HG02981 (cell line): ENCODE measurements at regions not wholly inside any gene's neighbourhood (a gene's known extent, or its start where the extent isn't known, plus 50 kb on each side); places are given as distances from the start of the nearest gene placed in this dataset.
"Not testable (repeated sequence)": the region's sequence is repeated elsewhere in the genome, so short reads cannot be mapped to it uniquely, and the experiment has no call there.

ENCODE experiments used
- ATAC-seq: cut with Tn5 transposase; IDR thresholded peaks from one replicate; pipeline ENCODE4 v1.9.1; 2021; ENCODE audit warnings: mild to moderate bottlenecking, moderate library complexity; ENCODE audit not compliant: unreplicated experiment

DNA sequence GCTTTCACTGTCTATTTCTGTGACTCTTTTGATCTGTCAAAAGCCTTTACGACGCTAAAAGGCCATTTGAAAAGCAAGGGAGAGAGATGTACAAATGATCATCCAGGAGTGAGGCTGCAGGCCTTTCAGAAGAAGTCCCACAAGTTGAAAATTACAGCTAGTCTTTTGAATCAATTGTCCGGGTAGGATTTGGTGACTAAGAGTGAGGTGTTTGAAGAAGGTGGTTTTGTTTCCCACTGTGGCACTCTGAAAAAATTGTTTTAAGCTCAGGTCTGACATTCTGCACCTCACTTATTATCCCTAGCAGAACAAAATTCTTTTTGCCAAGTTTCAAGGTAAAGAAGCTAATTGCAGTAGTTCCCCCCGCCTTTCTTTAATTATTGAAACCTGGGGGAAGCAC lies 50.8 kb upstream of the TMEM108 start:
- ATAC-seq, result no peak

DNA sequence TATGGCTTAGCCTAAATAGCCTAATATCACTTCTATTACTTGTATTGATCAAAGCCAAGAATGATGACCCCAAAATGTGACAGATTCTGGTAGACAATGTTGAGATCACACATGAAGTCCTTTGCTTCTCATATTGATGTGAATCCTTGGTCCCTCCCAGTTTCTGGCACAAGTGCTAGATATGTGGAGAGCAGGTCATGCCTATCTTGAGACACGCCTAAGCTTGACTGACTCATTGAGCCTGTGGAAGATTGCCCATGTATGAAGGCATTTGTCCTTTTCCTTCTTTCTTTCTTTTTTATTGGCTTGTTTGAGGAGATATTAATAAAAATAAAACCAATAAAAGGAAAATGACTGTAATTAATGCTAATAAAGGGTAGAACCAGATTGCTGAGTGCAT lies 54.0 kb upstream of the TMEM108 start:
- no peak for ATAC-seq

DNA sequence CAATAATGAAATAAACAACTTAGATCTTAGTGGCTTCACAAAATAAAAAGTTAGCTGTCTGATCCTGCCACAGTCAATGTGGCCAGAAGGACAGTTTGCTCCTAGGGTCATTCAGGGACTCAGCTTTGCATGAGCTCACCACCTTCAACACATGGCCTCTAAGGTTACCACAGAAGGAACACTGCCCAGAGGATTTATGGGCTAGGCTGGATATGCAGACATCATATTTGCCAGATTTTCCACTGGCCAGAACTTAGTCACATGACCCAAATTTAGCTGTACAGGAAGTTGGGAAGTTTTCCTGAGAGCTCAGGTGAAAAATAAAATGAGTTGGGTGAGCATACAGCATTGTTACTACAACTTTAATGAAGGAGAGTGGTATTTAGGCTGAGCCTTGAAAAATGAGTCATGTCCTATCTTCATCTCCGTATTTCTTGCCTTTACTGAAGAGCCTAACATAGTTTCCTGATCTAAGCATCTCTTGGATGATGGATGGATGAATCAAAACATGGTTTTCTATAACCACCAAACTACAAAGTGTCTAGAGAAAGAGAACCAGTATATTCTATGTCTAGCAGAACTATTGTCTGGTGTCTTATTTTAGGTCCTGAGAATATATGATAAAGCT lies 54.9 kb upstream of the TMEM108 start:
- ATAC-seq, result no peak

DNA sequence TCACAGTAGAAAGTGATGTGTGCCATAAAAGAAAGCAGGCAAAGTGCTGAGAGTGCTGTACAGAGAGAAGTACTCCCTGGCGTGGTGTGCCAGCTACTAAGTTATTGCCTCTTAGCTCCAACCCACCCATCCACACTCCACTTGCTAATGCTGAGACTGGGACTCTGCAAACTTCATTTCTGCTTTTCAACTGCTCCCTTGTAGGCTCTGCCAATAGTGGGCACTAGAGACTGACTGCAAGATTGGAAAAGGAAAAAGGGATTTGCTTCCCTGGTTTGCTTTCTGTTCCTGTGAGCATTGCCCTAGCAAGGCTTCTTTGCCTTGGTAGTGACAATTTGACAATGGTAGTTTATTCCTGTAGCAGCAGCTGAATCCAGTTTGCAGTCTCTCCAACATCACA lies 56.5 kb upstream of the TMEM108 start:
- no peak for ATAC-seq

DNA sequence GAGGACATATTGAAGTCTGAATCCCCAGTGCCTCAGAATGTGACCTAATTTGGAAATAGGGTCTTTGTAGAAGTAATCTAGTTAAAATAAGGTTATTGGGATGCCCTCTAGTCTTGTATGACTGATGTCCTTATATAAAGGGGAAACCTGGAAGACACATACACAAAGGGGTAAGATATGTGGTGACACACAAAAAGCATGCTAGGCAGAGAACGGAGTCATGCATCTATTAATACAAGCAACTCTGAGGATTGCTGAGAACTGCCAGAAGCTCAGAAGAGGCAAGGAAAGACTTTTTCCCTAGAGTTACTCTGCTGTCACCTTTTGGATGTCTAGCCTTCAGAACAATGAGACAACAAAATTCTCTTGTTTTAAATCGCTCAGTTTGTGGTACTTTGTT lies 58.1 kb upstream of the TMEM108 start:
- no peak for ATAC-seq

GRCh38 chr3:132979606-132980005 lies 58.6 kb upstream of the TMEM108 start:
- no peak for ATAC-seq

- not testable (repeated sequence) for ATAC-seq
These were observed 59.2 kb upstream of the TMEM108 start for GRCh38 chr3:132978946-132979345.

- no peak for ATAC-seq
These were observed 59.7 kb upstream of the TMEM108 start for GRCh38 chr3:132978464-132978863.

DNA sequence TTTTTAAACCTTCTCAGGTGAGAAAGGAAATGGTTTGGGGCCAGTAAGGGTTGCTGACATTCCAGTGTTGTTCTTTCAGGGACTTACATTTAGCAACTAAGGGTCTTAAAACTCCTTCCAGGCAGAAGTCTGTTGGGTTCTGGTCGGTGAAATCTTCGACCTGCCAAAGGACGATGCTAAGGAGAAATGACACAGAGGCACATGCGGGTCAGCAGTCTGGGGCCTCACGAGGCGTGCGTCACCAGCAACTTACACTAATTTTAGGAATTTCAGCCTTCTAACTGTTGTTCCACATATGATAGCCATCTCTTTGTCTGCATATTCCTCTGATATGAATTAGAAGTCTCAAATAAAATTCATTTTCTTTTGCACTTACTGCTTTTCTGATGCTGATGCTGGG lies 64.1 kb upstream of the TMEM108 start:
- ATAC-seq, result no peak

DNA sequence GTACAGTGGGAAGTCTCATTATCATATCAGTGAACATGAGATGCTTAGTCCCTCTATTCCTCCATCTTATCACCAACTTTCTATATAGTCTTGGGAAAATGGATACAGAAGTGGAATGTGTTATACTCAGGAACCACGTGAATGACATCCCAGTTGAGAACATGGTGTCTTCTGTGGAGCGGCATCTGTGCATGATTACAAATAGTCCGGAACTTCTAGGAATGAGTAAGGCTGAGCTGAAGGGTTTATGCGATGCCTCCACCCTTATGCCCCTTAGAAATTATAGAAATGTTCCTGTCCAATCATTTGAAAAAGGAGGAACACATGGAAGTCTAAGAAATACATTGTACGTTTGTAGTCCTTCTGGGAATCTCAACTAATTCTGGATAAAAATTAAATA lies 64.8 kb upstream of the TMEM108 start:
- ATAC-seq, result no peak

GRCh38 chr3:132972333-132972732 lies 65.9 kb upstream of the TMEM108 start:
- ATAC-seq, result no peak

DNA sequence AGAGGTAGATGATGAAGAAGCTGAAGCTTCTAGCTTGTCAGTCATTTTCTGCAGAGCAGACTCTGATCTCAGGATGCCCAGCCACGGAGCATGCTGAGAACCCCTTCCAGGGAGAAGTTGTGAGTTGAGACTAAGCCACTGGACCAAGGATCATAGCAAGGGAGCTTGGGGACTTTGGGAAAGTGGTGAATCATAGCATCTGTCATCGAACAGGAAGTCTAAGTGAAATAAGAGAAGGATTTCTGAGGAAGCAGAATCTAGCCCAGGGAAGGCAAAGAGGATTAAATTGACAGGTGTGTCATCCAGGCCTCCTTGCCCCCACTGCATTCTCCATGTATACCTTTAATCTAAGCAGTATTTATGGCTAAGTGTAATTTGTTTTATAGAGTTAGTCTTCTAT lies 71.8 kb upstream of the TMEM108 start:
- no peak for ATAC-seq

DNA sequence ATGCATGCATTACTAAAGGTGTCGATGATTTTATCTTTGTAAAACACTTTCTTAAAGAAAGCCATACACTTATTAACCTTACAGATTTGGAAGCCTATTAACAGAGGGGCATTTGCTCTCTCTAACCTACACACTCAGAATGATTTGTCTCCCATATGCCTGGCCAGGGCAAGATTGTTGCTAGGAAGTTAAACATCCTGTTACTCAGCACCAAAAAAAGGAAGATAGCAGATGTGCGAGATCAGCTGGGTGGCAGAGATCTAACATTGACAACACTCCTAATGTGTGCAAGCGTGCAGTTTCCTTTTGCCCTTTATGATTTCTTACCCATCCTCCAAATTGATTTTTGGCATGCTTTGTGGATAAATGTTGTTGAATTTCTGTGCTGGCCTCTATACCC lies 73.9 kb upstream of the TMEM108 start:
- ATAC-seq, result no peak

GRCh38 chr3:132963786-132964185 lies 74.4 kb upstream of the TMEM108 start:
- ATAC-seq, result no peak

GRCh38 chr3:132961991-132962390 lies 76.2 kb upstream of the TMEM108 start:
- ATAC-seq, result no peak

- no peak for ATAC-seq
These were observed 84.5 kb upstream of the TMEM108 start for GRCh38 chr3:132953683-132954082.

- ATAC-seq, result no peak
These were observed 110.3 kb upstream of the TMEM108 start for GRCh38 chr3:132927896-132928295.

- no peak for ATAC-seq
These were observed 112.1 kb upstream of the TMEM108 start for GRCh38 chr3:132926098-132926497.

GRCh38 chr3:132925256-132925930 lies 112.8 kb upstream of the TMEM108 start:
- ATAC-seq, result no peak

GRCh38 chr3:132916096-132916495 lies 122.1 kb upstream of the TMEM108 start:
- no peak for ATAC-seq

DNA sequence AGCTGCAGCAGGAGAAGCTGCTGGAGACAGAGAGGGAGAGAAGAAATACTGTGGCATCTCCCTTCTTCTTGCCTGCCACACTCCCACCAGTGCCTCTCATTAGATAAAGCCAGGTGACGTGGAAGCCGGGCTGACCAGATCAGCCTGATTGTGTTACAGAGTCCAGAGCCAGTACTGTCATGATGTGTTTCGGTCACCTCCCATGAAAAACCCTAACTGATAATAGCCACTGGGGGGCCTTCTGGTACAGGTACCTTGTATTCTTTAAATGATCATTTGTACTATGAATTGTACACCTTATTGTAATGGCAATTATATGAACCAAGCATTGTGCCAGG lies 125.8 kb upstream of the TMEM108 start:
- no peak for ATAC-seq

DNA sequence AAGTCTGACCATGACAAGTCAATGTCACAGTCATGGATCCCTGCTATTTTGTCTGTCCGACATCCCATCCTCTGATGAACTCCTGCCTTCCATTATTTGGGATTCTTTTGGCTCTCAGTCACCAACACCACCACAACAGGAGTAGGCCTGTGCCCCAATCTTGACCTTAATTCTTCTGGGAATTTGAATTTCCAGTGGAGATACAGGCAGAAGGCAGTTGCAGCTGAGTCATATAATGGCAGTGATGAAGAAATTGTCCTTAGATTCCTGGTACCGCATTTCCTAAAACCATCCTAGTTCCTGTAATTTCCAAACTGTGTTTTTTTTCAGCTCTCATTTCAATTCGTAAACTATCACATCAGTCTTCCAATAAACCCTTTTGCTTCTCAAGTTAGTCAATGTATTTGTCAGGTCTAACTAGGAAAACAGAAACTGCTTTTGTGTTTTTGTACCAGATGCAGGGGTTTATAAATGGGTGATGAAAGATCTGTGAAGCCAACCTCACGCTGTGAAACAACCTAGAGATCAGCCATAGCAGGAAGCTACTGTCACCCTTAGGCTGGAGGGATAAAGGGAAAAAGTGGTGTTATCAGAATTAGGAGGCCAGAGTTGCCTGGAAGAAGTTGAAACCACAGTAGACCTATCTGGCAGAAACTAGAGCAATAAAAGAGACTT lies 126.3 kb upstream of the TMEM108 start:
- ATAC-seq, result no peak

GRCh38 chr3:132907293-132907692 lies 130.9 kb upstream of the TMEM108 start:
- no peak for ATAC-seq
